HG03025 (cell line): ENCODE measurements at regions not wholly inside any gene's neighbourhood (a gene's known extent, or its start where the extent isn't known, plus 50 kb on each side); places are given as distances from the start of the nearest gene placed in this dataset.
"Not testable (repeated sequence)": the region's sequence is repeated elsewhere in the genome, so short reads cannot be mapped to it uniquely, and the experiment has no call there.

Experiments used
- ATAC-seq: cut with Tn5 transposase; IDR thresholded peaks from one replicate; pipeline ENCODE4 v1.9.1; 2021; ENCODE audit warnings: mild to moderate bottlenecking, moderate library complexity; ENCODE audit not compliant: unreplicated experiment, low FRiP score

GRCh38 chr1:181251713-181252075, 163.2 kb downstream of the IER5 start:
- no peak for ATAC-seq

DNA sequence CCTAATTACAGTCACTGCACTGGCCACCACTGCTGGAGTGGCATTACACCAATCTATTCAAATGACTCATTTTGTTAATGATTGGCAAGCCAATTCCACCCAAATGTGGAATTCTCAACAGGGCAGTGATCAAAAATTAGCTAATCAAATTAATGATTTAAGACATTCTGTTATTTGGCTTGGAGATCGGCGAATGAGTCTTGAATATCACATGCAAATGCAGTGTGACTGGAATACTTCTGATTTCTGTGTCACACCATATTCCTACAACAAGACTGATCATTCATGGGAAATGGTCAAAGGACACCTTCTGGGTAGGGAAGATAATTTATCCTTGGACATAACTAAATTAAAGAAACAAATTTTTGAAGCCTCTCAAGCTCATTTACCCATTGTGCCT, 165.1 kb downstream of the IER5 start:
- ATAC-seq: not testable (repeated sequence)

DNA sequence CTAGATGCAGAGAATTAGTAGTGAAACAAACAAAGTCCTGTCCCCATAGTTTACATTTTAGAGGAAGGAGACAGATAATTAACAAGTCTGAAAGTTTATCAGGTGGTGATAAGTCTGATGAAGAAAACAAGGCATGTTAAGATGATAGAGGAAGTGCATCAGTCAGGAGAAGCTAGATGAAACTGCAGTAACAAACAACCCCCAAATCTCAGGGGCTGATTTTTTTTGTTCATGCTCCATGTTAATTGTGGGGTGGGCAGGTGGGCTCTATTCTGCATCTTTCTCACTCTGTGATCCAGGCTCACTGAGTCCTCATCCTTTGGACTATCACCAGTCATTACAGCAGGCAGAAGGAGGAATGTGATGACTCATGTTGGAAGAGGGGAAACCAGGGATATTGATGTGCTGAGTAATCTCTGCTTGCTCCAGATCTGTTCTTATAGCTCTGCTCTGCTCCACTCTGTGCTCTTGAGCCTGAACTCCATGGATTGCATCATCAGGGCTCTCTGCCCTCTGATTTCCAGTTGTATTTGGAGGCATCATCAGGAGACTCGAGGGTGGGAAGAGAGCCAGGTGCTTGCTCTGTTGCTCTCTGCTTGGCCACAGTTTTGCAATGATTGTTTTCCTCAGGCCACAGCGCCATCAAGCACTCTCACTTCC, 166.9 kb downstream of the IER5 start:
- no peak for ATAC-seq

GRCh38 chr1:181257117-181257516, 168.6 kb downstream of the IER5 start:
- ATAC-seq: peak; percentile 49

- no peak for ATAC-seq
Observed at GRCh38 chr1:181259026-181259745, 170.7 kb downstream of the IER5 start.

DNA sequence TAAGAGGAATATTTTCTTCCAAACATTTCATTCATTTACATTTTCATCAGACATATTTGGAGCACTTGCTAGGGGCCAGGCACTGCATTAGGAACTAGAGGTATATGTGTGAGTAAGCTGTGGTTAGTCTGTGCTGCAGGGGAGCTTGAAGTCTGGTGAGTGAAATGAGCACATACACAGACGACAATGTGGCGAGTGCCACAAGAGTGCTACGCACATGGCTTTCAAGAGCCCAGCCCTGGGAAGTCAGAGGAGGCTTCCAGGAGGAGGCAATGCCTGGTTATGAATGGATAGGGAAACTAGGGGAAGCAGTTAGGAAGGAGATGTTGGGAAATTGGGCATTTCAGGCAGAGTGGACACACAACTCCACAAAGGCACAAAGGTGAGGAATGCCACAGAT, 171.8 kb downstream of the IER5 start:
- no peak for ATAC-seq

GRCh38 chr1:181260994-181261393, 172.5 kb downstream of the IER5 start:
- ATAC-seq: no peak

- no peak for ATAC-seq
Observed at GRCh38 chr1:181262069-181262468, 173.6 kb downstream of the IER5 start.

DNA sequence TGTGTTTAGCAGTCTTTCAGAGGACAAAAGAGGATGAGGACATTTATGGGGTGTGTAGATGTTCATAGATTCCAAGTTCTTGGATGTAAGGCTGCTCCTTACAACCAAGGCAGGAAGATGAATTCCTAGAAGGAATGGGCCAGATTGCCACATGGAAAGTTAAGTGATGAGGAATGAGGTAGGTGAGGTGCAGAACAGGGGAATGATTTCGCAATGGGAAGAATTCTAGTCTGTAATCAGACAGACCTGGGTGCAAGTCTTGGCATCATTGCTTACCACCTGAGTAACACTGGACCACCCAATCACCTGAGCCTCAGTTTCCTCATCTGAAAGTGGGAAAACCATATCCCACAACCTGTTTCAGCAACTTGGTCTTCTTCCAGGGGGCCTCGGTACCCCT, 174.9 kb downstream of the IER5 start:
- ATAC-seq: no peak

- no peak for ATAC-seq
Observed at GRCh38 chr1:181264821-181265220, 176.3 kb downstream of the IER5 start.

GRCh38 chr1:181284978-181285377, 196.5 kb downstream of the IER5 start:
- no peak for ATAC-seq

DNA sequence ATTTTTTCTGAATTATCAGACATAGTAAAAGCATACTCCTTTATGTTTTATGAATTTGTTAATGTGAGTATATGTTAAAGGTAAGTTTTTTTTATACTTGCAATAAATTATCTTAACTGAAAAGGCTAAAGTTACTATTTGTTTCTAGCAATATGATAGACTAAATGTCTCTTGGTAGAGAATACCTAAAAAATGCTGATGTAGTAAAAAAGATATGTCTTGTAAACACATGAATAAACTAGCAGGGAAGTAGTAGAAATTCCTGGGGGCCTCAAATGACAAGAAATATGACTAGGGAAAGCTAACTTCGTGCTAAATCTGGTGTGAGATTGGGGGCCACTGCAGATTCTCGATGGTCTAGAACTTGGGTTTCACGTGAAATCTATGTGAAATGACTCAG, 188.1 kb upstream of the CACNA1E start:
- no peak for ATAC-seq

- no peak for ATAC-seq
Observed at GRCh38 chr1:181296180-181296579, 187.1 kb upstream of the CACNA1E start.

DNA sequence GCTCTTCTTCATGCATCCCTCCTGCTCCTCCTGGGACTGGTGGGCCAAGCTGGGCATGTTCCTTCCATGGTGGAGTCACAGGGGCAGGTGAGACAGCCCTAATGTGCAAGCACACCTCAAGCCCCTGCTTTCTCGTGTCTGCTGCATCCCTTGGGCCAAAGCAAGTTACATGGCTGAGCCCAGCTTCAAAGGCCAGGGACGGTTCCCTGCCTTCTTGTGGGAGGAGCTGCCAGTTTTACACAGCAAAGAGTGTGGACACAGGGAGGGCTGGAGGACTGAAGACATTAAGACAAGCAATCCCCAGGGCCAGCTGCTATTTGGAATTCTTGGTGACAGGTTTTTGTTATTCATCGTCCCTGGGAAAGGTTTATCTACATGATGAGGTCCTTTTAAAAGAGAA, 175.2 kb upstream of the CACNA1E start:
- no peak for ATAC-seq

DNA sequence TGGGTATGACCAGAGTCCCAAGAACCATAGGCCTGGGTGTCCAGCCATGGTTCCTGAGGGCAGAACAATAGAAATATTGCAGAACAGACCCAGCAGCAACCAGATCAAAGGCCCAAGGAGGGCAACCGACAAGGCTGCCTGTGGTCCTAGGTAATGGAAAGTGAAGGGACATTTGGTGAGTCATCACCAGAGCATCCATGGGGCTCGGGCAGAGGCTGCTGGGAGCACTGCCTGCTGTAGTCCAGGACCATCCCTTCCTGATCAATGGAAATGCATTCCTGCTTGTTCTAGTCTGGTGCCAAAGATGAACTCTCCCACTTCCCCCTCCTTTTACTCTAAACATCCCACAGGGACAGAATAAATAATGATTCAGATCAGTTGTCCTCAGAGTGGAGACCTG, 172.8 kb upstream of the CACNA1E start:
- ATAC-seq: no peak

GRCh38 chr1:181312946-181313345, 170.4 kb upstream of the CACNA1E start:
- ATAC-seq: no peak

DNA sequence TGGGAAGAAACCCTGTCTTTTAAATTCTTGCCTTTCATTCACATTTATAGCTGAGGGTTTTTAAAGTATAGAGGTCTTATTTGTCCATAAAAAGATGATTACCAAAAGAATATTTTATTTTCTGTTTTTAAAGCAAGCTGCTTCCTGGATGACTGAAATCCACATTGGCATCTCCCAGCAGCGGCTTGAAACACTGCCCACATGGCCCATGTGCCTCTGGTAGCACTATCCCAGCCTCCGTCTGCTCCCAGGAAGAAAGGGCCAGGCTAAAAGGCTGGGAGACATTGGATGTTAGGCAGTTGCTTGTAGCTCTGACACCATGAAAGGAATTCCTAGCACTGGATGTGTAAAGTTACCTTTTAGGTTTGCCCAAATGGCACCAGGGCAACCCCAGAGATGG, 169.9 kb upstream of the CACNA1E start:
- no peak for ATAC-seq

GRCh38 chr1:181314010-181314409, 169.3 kb upstream of the CACNA1E start:
- no peak for ATAC-seq

DNA sequence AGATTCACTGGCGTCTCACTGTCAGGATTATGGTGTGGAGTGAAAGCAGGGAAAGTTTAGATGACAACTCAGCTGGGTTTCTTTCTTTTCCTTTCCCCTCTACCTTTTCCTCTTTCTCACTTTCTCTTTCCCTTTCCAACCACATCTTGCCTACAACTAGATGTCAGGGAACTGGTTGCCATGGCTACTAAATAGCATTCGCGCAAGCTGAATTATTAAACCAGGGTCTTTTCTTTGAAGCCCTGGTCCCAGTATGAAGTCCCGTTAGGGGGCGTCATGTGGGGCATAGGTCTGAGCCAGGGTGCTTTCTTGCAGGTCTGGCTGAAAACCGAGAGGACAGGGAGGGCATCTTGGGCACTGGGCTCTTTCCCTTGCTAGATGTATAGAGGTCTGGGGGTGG, 168.4 kb upstream of the CACNA1E start:
- ATAC-seq: no peak

DNA sequence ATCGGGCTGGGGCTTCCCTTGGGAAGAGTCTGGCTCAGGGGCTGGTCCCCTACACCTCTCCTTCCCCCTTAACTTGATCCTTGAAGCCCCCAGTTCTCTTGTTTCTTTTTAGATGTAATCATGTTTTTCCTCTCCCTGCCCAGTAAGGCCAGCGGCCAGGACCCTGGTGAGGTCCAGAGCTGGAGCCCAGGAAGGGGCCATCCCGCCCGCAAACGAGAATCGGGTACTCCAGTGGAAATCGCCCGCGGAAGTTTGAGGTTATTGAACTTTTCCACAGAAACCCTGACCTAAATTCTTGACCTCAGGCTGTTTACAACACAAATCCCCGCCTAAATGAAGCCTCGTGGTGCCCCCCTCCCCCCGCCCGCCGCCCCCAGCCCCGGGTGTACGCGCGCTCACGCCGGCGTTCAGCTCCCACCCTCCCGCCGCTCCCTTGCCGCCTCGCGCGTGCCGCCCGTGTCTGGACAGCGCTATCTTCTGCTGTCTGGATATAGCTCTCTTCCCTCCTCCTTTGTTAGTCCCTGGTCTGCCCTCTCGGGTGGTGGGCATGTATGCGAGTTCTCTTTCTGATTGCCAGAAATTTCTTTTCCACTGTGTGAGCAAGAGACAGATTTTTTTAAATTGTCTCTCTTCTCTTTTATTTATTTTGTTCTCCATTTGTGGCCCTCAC, 165.9 kb upstream of the CACNA1E start:
- ATAC-seq: no peak

DNA sequence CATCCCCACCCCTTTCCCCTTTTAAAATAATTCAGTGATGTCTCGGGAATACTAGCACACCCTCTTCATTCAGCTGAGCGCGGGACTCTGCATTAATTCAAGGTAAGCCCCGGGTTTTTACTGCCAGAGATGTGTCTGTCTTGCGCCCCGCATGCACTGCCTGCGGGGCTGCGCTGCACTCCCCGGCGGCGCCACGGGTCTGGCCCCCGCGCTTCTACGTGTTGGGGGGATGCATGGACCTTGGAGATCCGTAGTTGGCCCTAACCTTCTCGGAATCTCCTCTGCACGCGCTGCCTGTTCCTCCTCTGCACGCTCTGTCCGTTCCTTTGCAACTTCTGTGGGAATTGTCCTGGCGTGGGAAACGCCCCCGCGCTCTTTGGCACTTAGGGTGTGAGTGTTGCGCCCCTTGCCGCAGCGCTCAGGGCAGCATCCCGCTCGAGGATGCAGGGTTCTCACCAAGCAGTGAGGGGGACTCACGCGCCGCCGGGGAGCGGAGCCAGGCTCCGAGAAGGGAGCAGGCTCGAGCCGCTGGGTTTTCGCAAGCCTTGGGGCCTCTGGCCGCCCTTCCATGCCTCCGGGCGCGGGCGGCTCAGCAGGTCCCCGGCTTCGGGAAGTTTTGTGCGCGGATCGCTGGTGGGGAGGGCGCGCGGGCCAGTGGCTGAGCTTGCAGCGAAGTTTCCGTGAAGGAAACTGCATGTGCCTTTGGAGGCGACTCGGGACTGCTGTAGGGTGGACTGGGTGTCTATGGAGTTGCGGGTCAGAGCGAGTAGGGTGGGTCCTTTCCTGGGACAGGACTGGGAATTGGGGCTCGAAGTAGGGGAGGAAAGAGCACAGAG, 165.1 kb upstream of the CACNA1E start:
- no peak for ATAC-seq
